ENCODE measurements at regions not wholly inside any gene's neighbourhood (a gene's known extent, or its start where the extent isn't known, plus 50 kb on each side); places are given as distances from the start of the nearest gene placed in this dataset.

GRCh38 chr6:134706806-134707205, 243.1 kb downstream of the ALDH8A1 start:
- DNase-seq, result no peak

GRCh38 chr6:134706153-134706552, 243.7 kb downstream of the ALDH8A1 start:
- DNase-seq, result no peak

- DNase-seq, result no peak
Measured at GRCh38 chr6:134703206-134703605, 246.7 kb downstream of the ALDH8A1 start.

- DNase-seq, result no peak
Measured at GRCh38 chr6:134702279-134702678, 247.6 kb downstream of the ALDH8A1 start.

- no peak for DNase-seq
Measured at GRCh38 chr6:134701301-134701700, 248.6 kb downstream of the ALDH8A1 start.

- DNase-seq, result no peak
Measured at GRCh38 chr6:134698228-134698627, 251.7 kb downstream of the ALDH8A1 start.

GRCh38 chr6:134692008-134692407, 257.9 kb downstream of the ALDH8A1 start:
- DNase-seq, result no peak

GRCh38 chr6:134691180-134691579, 258.7 kb downstream of the ALDH8A1 start:
- no peak for DNase-seq

GRCh38 chr6:134690048-134690447, 259.9 kb downstream of the ALDH8A1 start:
- DNase-seq, result no peak

GRCh38 chr6:134689641-134690040, 260.3 kb downstream of the ALDH8A1 start:
- DNase-seq, result no peak

- no peak for DNase-seq
Measured at GRCh38 chr6:134689177-134689576, 260.7 kb downstream of the ALDH8A1 start.

- no peak for DNase-seq
Measured at GRCh38 chr6:134686071-134686470, 263.8 kb downstream of the ALDH8A1 start.

GRCh38 chr6:134684423-134684795, 265.5 kb downstream of the ALDH8A1 start:
- no peak for DNase-seq

- no peak for DNase-seq
Measured at GRCh38 chr6:134683783-134684422, 266.0 kb downstream of the ALDH8A1 start.

- no peak for DNase-seq
Measured at GRCh38 chr6:134680433-134680832, 269.5 kb downstream of the ALDH8A1 start.

- DNase-seq, result no peak
Measured at GRCh38 chr6:134680021-134680420, 269.9 kb downstream of the ALDH8A1 start.

GRCh38 chr6:134678436-134678889, 271.4 kb downstream of the ALDH8A1 start:
- no peak for DNase-seq

GRCh38 chr6:134676307-134677281, 273.3 kb downstream of the ALDH8A1 start:
- peak; percentile 55 for DNase-seq

GRCh38 chr6:134675110-134676054, 274.5 kb downstream of the ALDH8A1 start:
- DNase-seq, result peak; percentile 92

- DNase-seq, result peak; percentile 94
Measured at GRCh38 chr6:134674562-134674961, 275.3 kb downstream of the ALDH8A1 start.

GRCh38 chr6:134669485-134669884, 280.4 kb downstream of the ALDH8A1 start:
- DNase-seq, result no peak

- no peak for DNase-seq
Measured at GRCh38 chr6:134667111-134667510, 282.8 kb downstream of the ALDH8A1 start.

GRCh38 chr6:134666125-134666524, 283.8 kb downstream of the ALDH8A1 start:
- no peak for DNase-seq
